ENCODE measurements at regions not wholly inside any gene's neighbourhood (a gene's known extent, or its start where the extent isn't known, plus 50 kb on each side); places are given as distances from the start of the nearest gene placed in this dataset.

- TF ChIP-seq, protein P1, sequence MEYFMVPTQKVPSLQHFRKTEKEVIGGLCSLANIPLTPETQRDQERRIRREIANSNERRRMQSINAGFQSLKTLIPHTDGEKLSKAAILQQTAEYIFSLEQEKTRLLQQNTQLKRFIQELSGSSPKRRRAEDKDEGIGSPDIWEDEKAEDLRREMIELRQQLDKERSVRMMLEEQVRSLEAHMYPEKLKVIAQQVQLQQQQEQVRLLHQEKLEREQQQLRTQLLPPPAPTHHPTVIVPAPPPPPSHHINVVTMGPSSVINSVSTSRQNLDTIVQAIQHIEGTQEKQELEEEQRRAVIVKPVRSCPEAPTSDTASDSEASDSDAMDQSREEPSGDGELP (CRISPR knock-in tag; IDR thresholded peaks at IDR 0.05; ENCODE audit: borderline replicate concordance) = no peak
- TF ChIP-seq POLR2A (conservative IDR thresholded peaks at IDR 0.05) (no peak), RCOR1 (IDR thresholded peaks at IDR 0.05; ENCODE audit: borderline replicate concordance in 1 of 2, low read depth in 2 of 2, low read length in 2 of 2) (no peak), FOXA1 (IDR thresholded peaks at IDR 0.05; ENCODE audit: borderline replicate concordance) (no peak), POU5F1 (IDR thresholded peaks at IDR 0.05; ENCODE audit: borderline replicate concordance, low read depth, low read length, partially characterized antibody) (no peak), TBL1XR1 (IDR thresholded peaks at IDR 0.05; ENCODE audit: low read length in 2 of 2) (no peak), SPI1 (IDR thresholded peaks at IDR 0.05; ENCODE audit: borderline replicate concordance, low read depth, low read length) (no peak), ZNF263 (CRISPR knock-in tag; IDR thresholded peaks at IDR 0.05; ENCODE audit: borderline replicate concordance) (no peak), ELF1 (tag; IDR thresholded peaks at IDR 0.05) (no peak)
- TF ChIP-seq, protein P2, sequence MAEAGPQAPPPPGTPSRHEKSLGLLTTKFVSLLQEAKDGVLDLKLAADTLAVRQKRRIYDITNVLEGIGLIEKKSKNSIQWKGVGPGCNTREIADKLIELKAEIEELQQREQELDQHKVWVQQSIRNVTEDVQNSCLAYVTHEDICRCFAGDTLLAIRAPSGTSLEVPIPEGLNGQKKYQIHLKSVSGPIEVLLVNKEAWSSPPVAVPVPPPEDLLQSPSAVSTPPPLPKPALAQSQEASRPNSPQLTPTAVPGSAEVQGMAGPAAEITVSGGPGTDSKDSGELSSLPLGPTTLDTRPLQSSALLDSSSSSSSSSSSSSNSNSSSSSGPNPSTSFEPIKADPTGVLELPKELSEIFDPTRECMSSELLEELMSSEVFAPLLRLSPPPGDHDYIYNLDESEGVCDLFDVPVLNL (CRISPR knock-in tag; IDR thresholded peaks at IDR 0.05; ENCODE audit: low read depth) = no peak
Observed at GRCh38 chr2:221969830-221970144, 329.0 kb downstream of the PAX3 start.

All from K562 (cell line).